HCT116 (cell line): ENCODE measurements at regions not wholly inside any gene's neighbourhood (a gene's known extent, or its start where the extent isn't known, plus 50 kb on each side); places are given as distances from the start of the nearest gene placed in this dataset.

Source experiments
- ATAC-seq: fragments of 200-7000 bp; cut with Tn5 transposase; 2 replicates; pipeline ENCODE4 v1.9.1; 2020; ENCODE audit warnings: mild to moderate bottlenecking, moderate library complexity
- BruUV-seq: library from RNA; stranded (reverse); fragments of 400-500 nt; replicated peaks from 2 replicates; lab custom pipeline; 2021; lab: Mats Ljungman, UMichigan
- CTCF ChIA-PET: fragments of 300-600 bp; sonication (Branson Sonifier 250); formaldehyde crosslinking; loops from one replicate; lab custom pipeline; 2021; ENCODE audit warnings: antibody characterized with exemption; lab: Charles Lee
- POLR2A ChIA-PET: fragments of 300-600, 350-600 bp; sonication (Branson Sonifier 250); formaldehyde crosslinking; loops from one replicate; lab custom pipeline; 2021; ENCODE audit warnings: antibody characterized with exemption; lab: Charles Lee
- RAD21 ChIA-PET, 2 experiments: fragments of 300-600 bp; sonication (Branson Sonifier 250); formaldehyde crosslinking; loops; one replicate each; lab custom pipeline; 2023; ENCODE audit warnings: low total read pairs in 2 of 2; ENCODE audit not compliant: uncharacterized antibody in 2 of 2, unreplicated experiment in 2 of 2, low non-redundant PET in 1 of 2; lab: Charles Lee
- DNase-seq: peaks from one replicate; pipeline ENCODE4 v3.0.0-alpha.2; 2010; ENCODE audit warnings: low read depth, low spot score
- H2AFZ ChIP-seq: fragments of 200-600 bp; shearing (Covaris generic), sonication (generic); 2 replicates; pipeline ENCODE4 v1.6.1; 2017; ENCODE audit warnings: low read depth, mixed run types, mixed read lengths, antibody characterized with exemption, low read length; ENCODE audit not compliant: poor library complexity, severe bottlenecking
- H3K27ac ChIP-seq: 2 replicates; pipeline ENCODE4 v1.5.1; 2012; ENCODE audit warnings: low read depth, low read length
- H3K27me3 ChIP-seq: fragments of 200-600 bp; sonication (generic); 2 replicates; pipeline ENCODE4 v1.6.1; 2016; ENCODE audit warnings: mixed run types, low read length, mixed read lengths; ENCODE audit not compliant: insufficient read depth
- H3K36me3 ChIP-seq, 2 experiments: fragments of 200-500 bp in 1 of 2; fragments of 200-600 bp in 1 of 2; sonication (Bioruptor generic) in 1 of 2; sonication (generic) in 1 of 2; 2 replicates each; pipeline versions ENCODE4 v1.5.1 to v1.6.1; 2014 to 2016; ENCODE audit warnings: low read length in 2 of 2, inconsistent platforms in 1 of 2, mixed read lengths in 1 of 2, mixed run types in 1 of 2; ENCODE audit not compliant: insufficient read depth in 2 of 2, control insufficient read depth in 1 of 2
- H3K4me1 ChIP-seq, 2 experiments: fragments of 200-600 bp in 1 of 2; sonication (generic) in 1 of 2; 2 replicates each; pipeline versions ENCODE4 v1.5.1 to v1.6.1; 2012 to 2017; ENCODE audit warnings: low read length in 2 of 2, inconsistent platforms in 1 of 2, mild to moderate bottlenecking in 1 of 2, mixed read lengths in 1 of 2, mixed run types in 1 of 2, moderate library complexity in 1 of 2; ENCODE audit not compliant: insufficient read depth in 2 of 2, control insufficient read depth in 1 of 2
- H3K4me2 ChIP-seq: fragments of 200-600 bp; sonication (generic); 2 replicates; pipeline ENCODE4 v1.6.1; 2017; ENCODE audit warnings: mixed run types, low read length, mixed read lengths
- H3K4me3 ChIP-seq, 2 experiments: fragments of 200-600 bp in 1 of 2; sonication (generic) in 1 of 2; replicated peaks in 1 of 2; 2 replicates each; pipeline ENCODE4 v1.5.1; 2011 to 2016; ENCODE audit warnings: low read length in 2 of 2, control low read depth in 1 of 2, low read depth in 1 of 2, mild to moderate bottlenecking in 1 of 2, mixed read lengths in 1 of 2, mixed run types in 1 of 2
- H3K79me2 ChIP-seq: fragments of 200-600 bp; sonication (generic); 2 replicates; pipeline ENCODE4 v1.6.1; 2017; ENCODE audit warnings: mild to moderate bottlenecking, mixed run types, low read length, moderate library complexity, mixed read lengths; ENCODE audit not compliant: insufficient read depth
- H3K9ac ChIP-seq: fragments of 200-600 bp; sonication (generic); 2 replicates; pipeline ENCODE4 v1.6.1; 2016; ENCODE audit warnings: low read length, mixed read lengths
- H3K9me2 ChIP-seq: fragments of 200-600 bp; sonication (generic), shearing (Covaris generic); 2 replicates; pipeline ENCODE4 v1.6.1; 2017; ENCODE audit warnings: mixed run types, mild to moderate bottlenecking, moderate library complexity; ENCODE audit not compliant: insufficient read depth
- H3K9me3 ChIP-seq, 2 experiments: fragments of 200-500 bp in 1 of 2; fragments of 200-600 bp in 1 of 2; sonication (Bioruptor generic) in 1 of 2; sonication (generic) in 1 of 2; 2 replicates each; pipeline ENCODE4 v1.6.1; 2014 to 2017; ENCODE audit warnings: low read length in 2 of 2, mixed read lengths in 2 of 2, inconsistent platforms in 1 of 2, low read depth in 1 of 2, mild to moderate bottlenecking in 1 of 2, mixed run types in 1 of 2, moderate library complexity in 1 of 2; ENCODE audit not compliant: control insufficient read depth in 1 of 2, insufficient read depth in 1 of 2
- H4K20me1 ChIP-seq: fragments of 200-600 bp; sonication (generic), shearing (Covaris generic); 2 replicates; pipeline ENCODE4 v1.6.1; 2017; ENCODE audit warnings: mixed run types, mild to moderate bottlenecking, moderate library complexity; ENCODE audit not compliant: insufficient read depth
- ATF3 ChIP-seq: IDR thresholded peaks from 2 replicates; pipeline ENCODE4 v1.6.1; 2012
- EGR1 ChIP-seq: IDR thresholded peaks from 2 replicates; pipeline ENCODE4 v1.6.1; 2012; ENCODE audit warnings: low read depth
- ELF1 ChIP-seq: IDR thresholded peaks from 2 replicates; pipeline ENCODE4 v1.6.1; 2012; ENCODE audit warnings: low read depth, borderline replicate concordance
- FOSL1 ChIP-seq: IDR thresholded peaks from 2 replicates; pipeline ENCODE4 v1.6.1; 2012; ENCODE audit warnings: low read depth
- JUND ChIP-seq: IDR thresholded peaks from 2 replicates; pipeline ENCODE4 v1.6.1; 2012
- MAX ChIP-seq: IDR thresholded peaks from 2 replicates; pipeline ENCODE4 v1.6.1; 2012
- REST ChIP-seq: IDR thresholded peaks from 2 replicates; pipeline ENCODE4 v1.6.1; 2012; ENCODE audit warnings: low read depth
- SIN3A ChIP-seq: IDR thresholded peaks from 2 replicates; pipeline ENCODE4 v1.6.1; 2012; ENCODE audit warnings: low read depth
- SP1 ChIP-seq: IDR thresholded peaks from 2 replicates; pipeline ENCODE4 v1.6.1; 2012; ENCODE audit warnings: low read depth
- SRF ChIP-seq: IDR thresholded peaks from 2 replicates; pipeline ENCODE4 v1.6.1; 2012; ENCODE audit warnings: low read depth
- ZNF274 ChIP-seq: fragments of 200-500 bp; sonication (Bioruptor generic); IDR thresholded peaks from 2 replicates; pipeline ENCODE4 v1.6.1; 2014; ENCODE audit warnings: mild to moderate bottlenecking, low read depth, low read length, inconsistent platforms
- intact Hi-C: fragments of 100-400 bp; cut with micrococcal nuclease; formaldehyde crosslinking; loops from 2 replicates; pipeline ENCODE4 v1.10.0; 2022

DNA sequence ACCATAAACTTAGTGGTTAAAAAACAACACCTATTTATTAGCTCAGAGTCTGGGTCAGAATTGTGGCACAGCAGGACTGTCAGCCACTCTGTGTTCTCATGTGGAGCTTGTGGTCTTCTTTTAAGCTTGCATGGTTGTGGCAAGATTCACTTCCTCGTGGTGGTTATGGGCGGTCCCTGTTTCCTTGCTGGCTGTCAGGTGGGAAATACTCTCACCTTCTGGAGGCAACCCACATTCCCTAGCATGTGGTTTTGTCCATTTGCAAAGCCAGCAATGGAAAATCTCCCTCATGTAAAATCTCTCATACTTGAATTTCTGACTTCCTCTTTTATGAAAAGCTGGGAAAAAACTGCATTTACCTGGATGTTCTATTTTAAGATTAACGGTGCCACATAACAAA is 229.8 kb downstream of the ALX1 start:
- Histone ChIP-seq H3K9ac (no peak overlapping the region), H3K27me3 (no peaks in the 10 kb centered on the region), H3K9me3 (no peaks in the 10 kb centered on the region), H3K27ac (no peak overlapping the region), H3K36me3 (no peaks in the 10 kb centered on the region), H3K4me1 (no peaks in the 10 kb centered on the region), H3K9me2 (no peaks in the 10 kb centered on the region), H3K4me3 (no peak overlapping the region), H3K79me2 (no peaks in the 10 kb centered on the region), H4K20me1 (no peaks in the 10 kb centered on the region), H3K4me2 (no peak overlapping the region), H2AFZ (no peak overlapping the region)
- no peak for DNase-seq
- ChIA-PET POLR2A (no interaction called here), CTCF (interaction anchor here (0.6 kb wide), 1 partner anchor 46 kb away, joined by 3 read pairs; no protein-coding TSS in a partner anchor), RAD21 (no interaction called here)
- intact Hi-C loops: no loop called here
- ATAC-seq: no peak
- TF ChIP-seq FOSL1 (no peak), MAX (no peak), JUND (no peak), ZNF274 (no peak), ELF1 (no peak), SP1 (no peak), ATF3 (no peak), SRF (no peak), REST (no peak), SIN3A (no peak), EGR1 (no peak)
- BruUV-seq: no TSS peak
